C4-2B (cell line): ENCODE measurements at regions not wholly inside any gene's neighbourhood (a gene's known extent, or its start where the extent isn't known, plus 50 kb on each side); places are given as distances from the start of the nearest gene placed in this dataset.

Source experiments
- H3K27ac ChIP-seq: fragments of 450-650 bp; 2 replicates; pipeline ENCODE4 v1.5.1; 2017
- CTCF ChIP-seq: fragments of 450-650 bp; conservative IDR thresholded peaks from 2 replicates; pipeline ENCODE4 v1.5.1; 2017; ENCODE audit warnings: mild to moderate bottlenecking
- ZFX ChIP-seq: fragments of 450-650 bp; IDR thresholded peaks from 2 replicates; pipeline ENCODE4 v1.6.1; 2017

- TF ChIP-seq CTCF (no peak), ZFX (no peak)
- H3K27ac ChIP-seq, result no peak overlapping the region
Measured at GRCh38 chr2:146997488-146997887, 847.3 kb upstream of the ACVR2A start.

GRCh38 chr2:146994246-146994645, 850.6 kb upstream of the ACVR2A start:
- no peak for TF ChIP-seq CTCF
- no peak for TF ChIP-seq ZFX
- H3K27ac ChIP-seq, result no peak overlapping the region

- H3K27ac ChIP-seq, result no peak overlapping the region
Measured at GRCh38 chr2:146992466-146992865, 852.4 kb upstream of the ACVR2A start.

GRCh38 chr2:146992057-146992456, 852.8 kb upstream of the ACVR2A start:
- TF ChIP-seq CTCF (no peak), ZFX (no peak)
- no peak overlapping the region for H3K27ac ChIP-seq

More at GRCh38 chr2:146992466-146992865, 852.4 kb upstream of the ACVR2A start:
- TF ChIP-seq CTCF (no peak), ZFX (no peak)

- TF ChIP-seq ZFX (no peak), CTCF (no peak)
- H3K27ac ChIP-seq, result no peak overlapping the region
Measured at GRCh38 chr2:146990311-146991054, 854.3 kb upstream of the ACVR2A start.

- no peak overlapping the region for H3K27ac ChIP-seq
- TF ChIP-seq ZFX (no peak), CTCF (no peak)
Measured at GRCh38 chr2:146989741-146990140, 855.1 kb upstream of the ACVR2A start.

GRCh38 chr2:146987996-146988395, 856.8 kb upstream of the ACVR2A start:
- H3K27ac ChIP-seq, result no peak overlapping the region

More at GRCh38 chr2:146987996-146988395, 856.8 kb upstream of the ACVR2A start:
- TF ChIP-seq ZFX, result no peak
- no peak for TF ChIP-seq CTCF
